WTC11 (cell line): ENCODE measurements at regions not wholly inside any gene's neighbourhood (a gene's known extent, or its start where the extent isn't known, plus 50 kb on each side); places are given as distances from the start of the nearest gene placed in this dataset.

Experiments
- ATAC-seq: fragments of 200-7000 bp; cut with Tn5 transposase; 2 replicates; pipeline ENCODE4 v1.10.0; 2021; ENCODE audit warnings: mild to moderate bottlenecking, moderate library complexity
- CTCF ChIA-PET: fragments of 300-600 bp; sonication (Branson Sonifier 250); formaldehyde crosslinking; loops from one replicate; lab custom pipeline; 2021; ENCODE audit warnings: antibody characterized with exemption; lab: Charles Lee
- POLR2A ChIA-PET: fragments of 350-600 bp; sonication (Branson Sonifier 250); formaldehyde crosslinking; loops from one replicate; lab custom pipeline; 2021; ENCODE audit warnings: antibody characterized with exemption; lab: Charles Lee
- DNase-seq: peaks from one replicate; pipeline ENCODE4 v3.0.0; 2021; ENCODE audit warnings: low spot score
- H3K27ac Mint-ChIP-seq: 2 replicates; pipeline ENCODE4 v1.8.0; 2021; ENCODE audit warnings: mixed read lengths
- H3K27me3 Mint-ChIP-seq: 2 replicates; pipeline ENCODE4 v1.8.0; 2021; ENCODE audit warnings: low read depth, mild to moderate bottlenecking, moderate library complexity, mixed read lengths
- H3K36me3 Mint-ChIP-seq: 2 replicates; pipeline ENCODE4 v1.8.0; 2021; ENCODE audit warnings: mixed read lengths
- H3K4me1 Mint-ChIP-seq: 2 replicates; pipeline ENCODE4 v1.8.0; 2022; ENCODE audit warnings: mixed read lengths
- H3K4me3 Mint-ChIP-seq: 2 replicates; pipeline ENCODE4 v1.8.0; 2021; ENCODE audit warnings: mild to moderate bottlenecking, moderate library complexity, mixed read lengths
- H3K9me3 Mint-ChIP-seq: 2 replicates; pipeline ENCODE4 v1.8.0; 2021; ENCODE audit warnings: mixed read lengths
- AFF4 ChIP-seq: sonication (generic); formaldehyde crosslinking; IDR thresholded peaks from 2 replicates; pipeline ENCODE4 v1.8.1; 2023; ENCODE audit warnings: mild to moderate bottlenecking, missing genetic modification reagents, borderline replicate concordance
- CREM ChIP-seq: sonication (generic); formaldehyde crosslinking; IDR thresholded peaks from 2 replicates; pipeline ENCODE4 v1.8.1; 2022; ENCODE audit warnings: mild to moderate bottlenecking, missing genetic modification reagents, moderate library complexity
- ESRRA ChIP-seq: sonication (generic); formaldehyde crosslinking; IDR thresholded peaks from 2 replicates; pipeline ENCODE4 v1.8.1; 2022; ENCODE audit warnings: mild to moderate bottlenecking, missing genetic modification reagents, borderline replicate concordance
- ETV6 ChIP-seq: sonication (generic); formaldehyde crosslinking; IDR thresholded peaks from 2 replicates; pipeline ENCODE4 v1.8.1; 2022; ENCODE audit warnings: mild to moderate bottlenecking, missing genetic modification reagents
- FOXK1 ChIP-seq: sonication (generic); formaldehyde crosslinking; IDR thresholded peaks from 2 replicates; pipeline ENCODE4 v1.8.0; 2022; ENCODE audit warnings: mild to moderate bottlenecking, moderate library complexity, missing genetic modification reagents
- FOXP1 ChIP-seq: sonication (generic); formaldehyde crosslinking; IDR thresholded peaks from 2 replicates; pipeline ENCODE4 v1.8.0; 2022; ENCODE audit warnings: missing genetic modification reagents, mild to moderate bottlenecking, moderate library complexity, borderline replicate concordance
- HMGA2 ChIP-seq: fragments of 250-450 bp; sonication (Bioruptor Pico); IDR thresholded peaks from 2 replicates; pipeline ENCODE4 v1.4.0; 2021; ENCODE audit warnings: mild to moderate bottlenecking, moderate library complexity
- NFE2L1 ChIP-seq: sonication (generic); formaldehyde crosslinking; IDR thresholded peaks from 2 replicates; pipeline ENCODE4 v1.8.1; 2023; ENCODE audit warnings: missing genetic modification reagents
- NR1H2 ChIP-seq: sonication (generic); formaldehyde crosslinking; IDR thresholded peaks from 2 replicates; pipeline ENCODE4 v1.9.0; 2021; ENCODE audit warnings: mild to moderate bottlenecking, moderate library complexity, missing genetic modification reagents
- NR2C2 ChIP-seq: sonication (generic); formaldehyde crosslinking; IDR thresholded peaks from 2 replicates; pipeline ENCODE4 v1.8.0; 2022; ENCODE audit warnings: mild to moderate bottlenecking, missing genetic modification reagents
- PRRX2 ChIP-seq: fragments of 250-450 bp; sonication (Bioruptor Pico); IDR thresholded peaks from 2 replicates; pipeline ENCODE4 v1.8.0; 2021; ENCODE audit warnings: mild to moderate bottlenecking
- USF2 ChIP-seq: sonication (generic); formaldehyde crosslinking; IDR thresholded peaks from 2 replicates; pipeline ENCODE4 v1.8.1; 2023; ENCODE audit warnings: mild to moderate bottlenecking, missing genetic modification reagents, moderate library complexity
- ZMAT4 ChIP-seq: fragments of 250-450 bp; sonication (Bioruptor Pico); IDR thresholded peaks from 2 replicates; pipeline ENCODE4 v1.9.0; 2021; ENCODE audit warnings: mild to moderate bottlenecking
- ZNF263 ChIP-seq: sonication (generic); formaldehyde crosslinking; IDR thresholded peaks from 2 replicates; pipeline ENCODE4 v1.8.1; 2022; ENCODE audit warnings: low read depth, mild to moderate bottlenecking, moderate library complexity, missing genetic modification reagents
- ZNF423 ChIP-seq: fragments of 250-450 bp; sonication (Bioruptor Pico); IDR thresholded peaks from 2 replicates; pipeline ENCODE4 v2.1.2; 2022; ENCODE audit warnings: mild to moderate bottlenecking, moderate library complexity
- ZNF425 ChIP-seq: fragments of 250-450 bp; sonication (Bioruptor Pico); conservative IDR thresholded peaks from 2 replicates; pipeline ENCODE4 v1.9.0; 2021; ENCODE audit warnings: mild to moderate bottlenecking
- ZNF512 ChIP-seq: sonication (generic); formaldehyde crosslinking; IDR thresholded peaks from 2 replicates; pipeline ENCODE4 v1.8.1; 2022; ENCODE audit warnings: missing genetic modification reagents, borderline replicate concordance
- TF ChIP-seq, protein P1 (sequence below): sonication (generic); formaldehyde crosslinking; IDR thresholded peaks from 2 replicates; pipeline ENCODE4 v1.8.1; 2023; ENCODE audit warnings: mild to moderate bottlenecking, missing genetic modification reagents
- TF ChIP-seq, protein P2 (sequence below): sonication (generic); formaldehyde crosslinking; IDR thresholded peaks from 2 replicates; pipeline ENCODE4 v1.8.0; 2023; ENCODE audit warnings: missing genetic modification reagents, mild to moderate bottlenecking, borderline replicate concordance

GRCh38 chr13:28569886-28570285 is 75.0 kb upstream of the FLT1 start (continued):
- TF ChIP-seq, protein P1, sequence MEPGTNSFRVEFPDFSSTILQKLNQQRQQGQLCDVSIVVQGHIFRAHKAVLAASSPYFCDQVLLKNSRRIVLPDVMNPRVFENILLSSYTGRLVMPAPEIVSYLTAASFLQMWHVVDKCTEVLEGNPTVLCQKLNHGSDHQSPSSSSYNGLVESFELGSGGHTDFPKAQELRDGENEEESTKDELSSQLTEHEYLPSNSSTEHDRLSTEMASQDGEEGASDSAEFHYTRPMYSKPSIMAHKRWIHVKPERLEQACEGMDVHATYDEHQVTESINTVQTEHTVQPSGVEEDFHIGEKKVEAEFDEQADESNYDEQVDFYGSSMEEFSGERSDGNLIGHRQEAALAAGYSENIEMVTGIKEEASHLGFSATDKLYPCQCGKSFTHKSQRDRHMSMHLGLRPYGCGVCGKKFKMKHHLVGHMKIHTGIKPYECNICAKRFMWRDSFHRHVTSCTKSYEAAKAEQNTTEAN, result no peak

DNA sequence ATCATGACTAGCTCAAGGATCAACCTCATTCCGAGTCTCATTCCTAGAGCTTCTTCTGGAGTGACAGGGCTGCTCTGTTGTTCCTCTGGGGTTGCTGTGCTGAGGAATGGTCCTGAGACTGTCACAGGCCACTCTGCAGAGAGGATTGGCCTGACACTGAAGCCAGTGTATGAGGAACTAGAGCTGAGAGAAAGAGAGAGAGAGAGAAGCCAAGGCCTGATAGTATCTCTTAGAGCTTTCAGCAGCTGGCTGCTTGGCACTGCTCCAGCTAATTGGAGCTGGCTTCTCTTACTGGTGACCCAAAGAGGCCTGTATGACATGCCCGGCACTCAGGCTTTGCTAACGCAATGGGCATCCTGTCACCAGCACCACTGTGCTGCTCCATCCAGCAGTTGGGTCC is 73.4 kb upstream of the FLT1 start:
- DNase-seq, result no peak
- Mint-ChIP-seq H3K4me1 (peaks cover 26% of the 10 kb centered on the region), H3K27ac (no peak overlapping the region), H3K9me3 (no peaks in the 10 kb centered on the region), H3K36me3 (no peaks in the 10 kb centered on the region), H3K4me3 (no peak overlapping the region), H3K27me3 (no peaks in the 10 kb centered on the region; the same call in 1 of the 2 replicates)
- TF ChIP-seq FOXP1 (CRISPR knock-in tag) (no peak), NFE2L1 (CRISPR knock-in tag) (no peak), HMGA2 (CRISPR knock-in tag) (no peak), FOXK1 (CRISPR knock-in tag) (no peak), USF2 (CRISPR knock-in tag) (no peak), NR1H2 (no peak), ESRRA (CRISPR knock-in tag) (no peak), AFF4 (no peak), ZNF423 (no peak), ETV6 (CRISPR knock-in tag) (no peak), ZNF263 (CRISPR knock-in tag) (no peak), NR2C2 (CRISPR knock-in tag) (no peak), PRRX2 (CRISPR knock-in tag) (no peak)
- TF ChIP-seq, protein P2, sequence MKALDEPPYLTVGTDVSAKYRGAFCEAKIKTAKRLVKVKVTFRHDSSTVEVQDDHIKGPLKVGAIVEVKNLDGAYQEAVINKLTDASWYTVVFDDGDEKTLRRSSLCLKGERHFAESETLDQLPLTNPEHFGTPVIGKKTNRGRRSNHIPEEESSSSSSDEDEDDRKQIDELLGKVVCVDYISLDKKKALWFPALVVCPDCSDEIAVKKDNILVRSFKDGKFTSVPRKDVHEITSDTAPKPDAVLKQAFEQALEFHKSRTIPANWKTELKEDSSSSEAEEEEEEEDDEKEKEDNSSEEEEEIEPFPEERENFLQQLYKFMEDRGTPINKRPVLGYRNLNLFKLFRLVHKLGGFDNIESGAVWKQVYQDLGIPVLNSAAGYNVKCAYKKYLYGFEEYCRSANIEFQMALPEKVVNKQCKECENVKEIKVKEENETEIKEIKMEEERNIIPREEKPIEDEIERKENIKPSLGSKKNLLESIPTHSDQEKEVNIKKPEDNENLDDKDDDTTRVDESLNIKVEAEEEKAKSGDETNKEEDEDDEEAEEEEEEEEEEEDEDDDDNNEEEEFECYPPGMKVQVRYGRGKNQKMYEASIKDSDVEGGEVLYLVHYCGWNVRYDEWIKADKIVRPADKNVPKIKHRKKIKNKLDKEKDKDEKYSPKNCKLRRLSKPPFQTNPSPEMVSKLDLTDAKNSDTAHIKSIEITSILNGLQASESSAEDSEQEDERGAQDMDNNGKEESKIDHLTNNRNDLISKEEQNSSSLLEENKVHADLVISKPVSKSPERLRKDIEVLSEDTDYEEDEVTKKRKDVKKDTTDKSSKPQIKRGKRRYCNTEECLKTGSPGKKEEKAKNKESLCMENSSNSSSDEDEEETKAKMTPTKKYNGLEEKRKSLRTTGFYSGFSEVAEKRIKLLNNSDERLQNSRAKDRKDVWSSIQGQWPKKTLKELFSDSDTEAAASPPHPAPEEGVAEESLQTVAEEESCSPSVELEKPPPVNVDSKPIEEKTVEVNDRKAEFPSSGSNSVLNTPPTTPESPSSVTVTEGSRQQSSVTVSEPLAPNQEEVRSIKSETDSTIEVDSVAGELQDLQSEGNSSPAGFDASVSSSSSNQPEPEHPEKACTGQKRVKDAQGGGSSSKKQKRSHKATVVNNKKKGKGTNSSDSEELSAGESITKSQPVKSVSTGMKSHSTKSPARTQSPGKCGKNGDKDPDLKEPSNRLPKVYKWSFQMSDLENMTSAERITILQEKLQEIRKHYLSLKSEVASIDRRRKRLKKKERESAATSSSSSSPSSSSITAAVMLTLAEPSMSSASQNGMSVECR (CRISPR knock-in tag), result no peak
- ATAC-seq, result no peak
- POLR2A ChIA-PET, result no interaction called here
- CTCF ChIA-PET, result interaction anchor here (1.0 kb wide), 1 partner anchor 20 kb away, joined by 3 read pairs; no protein-coding TSS in a partner anchor

DNA sequence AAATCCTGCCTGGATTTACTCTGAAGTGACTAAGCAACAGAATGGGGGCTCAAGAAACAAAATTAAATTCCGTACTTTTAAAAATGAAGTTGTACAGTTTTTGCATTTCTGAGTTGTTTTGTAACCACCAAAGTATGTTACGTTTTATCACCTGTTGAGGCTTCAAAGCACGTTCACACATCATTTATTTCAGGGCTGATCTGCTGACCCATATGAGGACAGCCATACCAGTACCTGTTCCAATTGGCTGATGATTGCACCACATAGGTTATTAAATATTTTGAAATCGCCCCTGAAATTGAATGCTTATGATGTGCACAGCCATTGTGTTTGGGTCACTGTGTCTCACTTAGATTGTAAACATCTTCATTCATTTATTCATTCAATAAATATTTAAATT is 72.0 kb upstream of the FLT1 start:
- ChIA-PET POLR2A (no interaction called here), CTCF (no interaction called here)
- Mint-ChIP-seq H3K27ac (no peak overlapping the region), H3K36me3 (no peaks in the 10 kb centered on the region), H3K9me3 (no peaks in the 10 kb centered on the region), H3K4me1 (peaks cover 27% of the 10 kb centered on the region), H3K27me3 (no peaks in the 10 kb centered on the region; the same call in 1 of the 2 replicates), H3K4me3 (no peak overlapping the region)
- DNase-seq, result no peak
- TF ChIP-seq ZNF425, result no peak
- TF ChIP-seq ZNF512 (CRISPR knock-in tag), result no peak
- TF ChIP-seq CREM (CRISPR knock-in tag), result no peak
- TF ChIP-seq ZMAT4 (CRISPR knock-in tag), result no peak
- TF ChIP-seq ZNF263 (CRISPR knock-in tag), result no peak
- ATAC-seq, result no peak
